GM19455 (cell line): ENCODE measurements at regions not wholly inside any gene's neighbourhood (a gene's known extent, or its start where the extent isn't known, plus 50 kb on each side); places are given as distances from the start of the nearest gene placed in this dataset.

ENCODE experiments used
- ATAC-seq: cut with Tn5 transposase; IDR thresholded peaks from one replicate; pipeline ENCODE4 v1.9.1; 2021; ENCODE audit not compliant: unreplicated experiment

- ATAC-seq = no peak
Measured at GRCh38 chr2:5290900-5291546, 401.2 kb upstream of the SOX11 start.

- no peak for ATAC-seq
Measured at GRCh38 chr2:5304640-5305039, 387.5 kb upstream of the SOX11 start.

GRCh38 chr2:5315041-5315440, 377.1 kb upstream of the SOX11 start:
- ATAC-seq = no peak

GRCh38 chr2:5315512-5315911, 376.7 kb upstream of the SOX11 start:
- ATAC-seq = no peak

GRCh38 chr2:5316001-5316490, 376.1 kb upstream of the SOX11 start:
- no peak for ATAC-seq

GRCh38 chr2:5319493-5319892, 372.7 kb upstream of the SOX11 start:
- ATAC-seq = no peak

GRCh38 chr2:5322396-5322795, 369.8 kb upstream of the SOX11 start:
- ATAC-seq = no peak

GRCh38 chr2:5325523-5325922, 366.7 kb upstream of the SOX11 start:
- ATAC-seq = no peak

- ATAC-seq = no peak
Measured at GRCh38 chr2:5328826-5329225, 363.4 kb upstream of the SOX11 start.

- no peak for ATAC-seq
Measured at GRCh38 chr2:5329763-5330162, 362.4 kb upstream of the SOX11 start.

GRCh38 chr2:5330961-5331360, 361.2 kb upstream of the SOX11 start:
- ATAC-seq = no peak

GRCh38 chr2:5332925-5333324, 359.3 kb upstream of the SOX11 start:
- no peak for ATAC-seq

GRCh38 chr2:5339473-5339872, 352.7 kb upstream of the SOX11 start:
- ATAC-seq = no peak

- no peak for ATAC-seq
Measured at GRCh38 chr2:5343785-5344335, 348.3 kb upstream of the SOX11 start.

- ATAC-seq = no peak
Measured at GRCh38 chr2:5352286-5352685, 339.9 kb upstream of the SOX11 start.

- no peak for ATAC-seq
Measured at GRCh38 chr2:5353565-5353964, 338.6 kb upstream of the SOX11 start.

GRCh38 chr2:5359397-5359796, 332.8 kb upstream of the SOX11 start:
- no peak for ATAC-seq

GRCh38 chr2:5360081-5360480, 332.1 kb upstream of the SOX11 start:
- ATAC-seq = no peak

- ATAC-seq = no peak
Measured at GRCh38 chr2:5364361-5364760, 327.8 kb upstream of the SOX11 start.

GRCh38 chr2:5365871-5366461, 326.2 kb upstream of the SOX11 start:
- ATAC-seq = peak; percentile 82

GRCh38 chr2:5367321-5367720, 324.9 kb upstream of the SOX11 start:
- ATAC-seq = no peak

- ATAC-seq = no peak
Measured at GRCh38 chr2:5368263-5368662, 323.9 kb upstream of the SOX11 start.

GRCh38 chr2:5369510-5369909, 322.7 kb upstream of the SOX11 start:
- ATAC-seq = no peak
